KMS-11 (cell line): ENCODE measurements at regions not wholly inside any gene's neighbourhood (a gene's known extent, or its start where the extent isn't known, plus 50 kb on each side); places are given as distances from the start of the nearest gene placed in this dataset.

Experiments used
- H2AFZ ChIP-seq: fragments of 200-600 bp; sonication (generic); 2 replicates; pipeline ENCODE4 v1.6.1; 2016; ENCODE audit warnings: antibody characterized with exemption, mixed run types, low read depth
- H3K27ac ChIP-seq: fragments of 200-600 bp; sonication (generic); 2 replicates; pipeline ENCODE4 v1.6.1; 2016; ENCODE audit warnings: mild to moderate bottlenecking, mixed run types
- H3K27me3 ChIP-seq: fragments of 200-600 bp; sonication (generic); 2 replicates; pipeline ENCODE4 v1.6.1; 2017; ENCODE audit warnings: mild to moderate bottlenecking, low read depth, mixed run types, moderate library complexity; ENCODE audit not compliant: insufficient read depth
- H3K36me3 ChIP-seq: fragments of 200-600 bp; sonication (generic); 2 replicates; pipeline ENCODE4 v1.6.1; 2017; ENCODE audit warnings: mild to moderate bottlenecking, mixed run types; ENCODE audit not compliant: insufficient read depth
- H3K4me1 ChIP-seq: fragments of 200-600 bp; sonication (generic); 2 replicates; pipeline ENCODE4 v1.6.1; 2016; ENCODE audit warnings: mild to moderate bottlenecking, low read depth, mixed run types; ENCODE audit not compliant: poor library complexity, severe bottlenecking
- H3K4me2 ChIP-seq: fragments of 200-600 bp; sonication (generic); 2 replicates; pipeline ENCODE4 v1.7.0; 2016; ENCODE audit warnings: mild to moderate bottlenecking, mixed run types
- H3K4me3 ChIP-seq: fragments of 200-600 bp; sonication (generic); IDR thresholded peaks from 2 replicates; pipeline ENCODE4 v1.6.1; 2017; ENCODE audit warnings: low read depth, low read length, mixed read lengths; ENCODE audit not compliant: insufficient read depth
- H3K79me2 ChIP-seq: fragments of 200-600 bp; sonication (generic); 2 replicates; pipeline ENCODE4 v1.6.1; 2016; ENCODE audit warnings: low read depth, mixed run types; ENCODE audit not compliant: insufficient read depth
- H3K9ac ChIP-seq: fragments of 200-600 bp; sonication (generic); 2 replicates; pipeline ENCODE4 v1.6.1; 2016; ENCODE audit warnings: mild to moderate bottlenecking, mixed run types
- H4K20me1 ChIP-seq: fragments of 200-600 bp; sonication (generic); 2 replicates; pipeline ENCODE4 v1.6.1; 2016; ENCODE audit warnings: mild to moderate bottlenecking, mixed run types; ENCODE audit not compliant: insufficient read depth
- TF ChIP-seq, protein P1 (sequence below): fragments of 200-600 bp; sonication (generic); conservative IDR thresholded peaks from 2 replicates; pipeline ENCODE4 v1.6.1; 2017; ENCODE audit warnings: low read depth, mild to moderate bottlenecking, antibody characterized with exemption, low read length, moderate library complexity, mixed read lengths

DNA sequence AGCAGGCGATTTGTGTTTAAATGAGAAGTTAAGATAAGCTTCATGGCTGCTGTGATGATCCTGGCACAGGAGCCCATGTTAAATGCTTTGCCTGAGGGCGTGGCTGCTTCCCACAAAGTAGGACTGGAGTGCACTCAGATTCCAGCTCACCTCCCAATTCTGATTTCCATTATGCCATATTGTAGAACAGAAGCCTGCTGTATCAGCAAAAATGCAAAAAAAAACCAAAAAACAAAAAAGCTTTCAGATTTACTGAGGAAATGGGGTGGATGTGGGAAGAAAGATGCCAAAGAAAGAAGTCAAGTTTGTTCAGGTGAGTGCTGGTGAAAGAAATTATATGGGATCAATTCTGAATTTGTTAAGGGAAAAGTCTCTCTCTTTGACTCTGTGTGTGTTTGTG lies 610.4 kb upstream of the NETO1 start:
- TF ChIP-seq, protein P1, sequence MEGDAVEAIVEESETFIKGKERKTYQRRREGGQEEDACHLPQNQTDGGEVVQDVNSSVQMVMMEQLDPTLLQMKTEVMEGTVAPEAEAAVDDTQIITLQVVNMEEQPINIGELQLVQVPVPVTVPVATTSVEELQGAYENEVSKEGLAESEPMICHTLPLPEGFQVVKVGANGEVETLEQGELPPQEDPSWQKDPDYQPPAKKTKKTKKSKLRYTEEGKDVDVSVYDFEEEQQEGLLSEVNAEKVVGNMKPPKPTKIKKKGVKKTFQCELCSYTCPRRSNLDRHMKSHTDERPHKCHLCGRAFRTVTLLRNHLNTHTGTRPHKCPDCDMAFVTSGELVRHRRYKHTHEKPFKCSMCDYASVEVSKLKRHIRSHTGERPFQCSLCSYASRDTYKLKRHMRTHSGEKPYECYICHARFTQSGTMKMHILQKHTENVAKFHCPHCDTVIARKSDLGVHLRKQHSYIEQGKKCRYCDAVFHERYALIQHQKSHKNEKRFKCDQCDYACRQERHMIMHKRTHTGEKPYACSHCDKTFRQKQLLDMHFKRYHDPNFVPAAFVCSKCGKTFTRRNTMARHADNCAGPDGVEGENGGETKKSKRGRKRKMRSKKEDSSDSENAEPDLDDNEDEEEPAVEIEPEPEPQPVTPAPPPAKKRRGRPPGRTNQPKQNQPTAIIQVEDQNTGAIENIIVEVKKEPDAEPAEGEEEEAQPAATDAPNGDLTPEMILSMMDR = no peak
- Histone ChIP-seq H3K79me2 (no peaks in the 10 kb centered on the region), H3K4me3 (no peak overlapping the region), H3K9ac (no peak overlapping the region), H3K36me3 (no peaks in the 10 kb centered on the region), H2AFZ (no peak overlapping the region), H3K27me3 (no peaks in the 10 kb centered on the region), H3K4me1 (no peaks in the 10 kb centered on the region), H3K4me2 (no peak overlapping the region), H3K27ac (no peak overlapping the region), H4K20me1 (no peaks in the 10 kb centered on the region)

DNA sequence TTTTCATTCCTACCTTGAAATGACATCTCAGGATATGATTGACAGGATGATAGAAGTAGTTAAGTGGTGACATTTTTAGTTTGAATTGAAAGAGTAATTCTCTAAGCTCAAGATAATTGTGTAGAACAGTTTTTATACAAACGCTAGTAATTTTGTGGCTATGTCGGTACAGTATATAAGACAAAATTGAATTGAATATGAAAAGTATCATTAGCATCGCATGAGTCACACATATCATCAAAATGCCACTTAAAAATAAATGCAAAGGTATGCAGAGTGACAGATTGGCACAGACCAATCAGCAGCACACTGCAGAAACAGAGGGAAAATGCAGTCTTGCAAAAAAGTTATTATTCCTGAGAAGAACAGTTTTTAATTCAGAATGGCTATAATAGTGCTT lies 608.2 kb upstream of the NETO1 start:
- no peaks in the 10 kb centered on the region for H3K4me1 ChIP-seq
- no peaks in the 10 kb centered on the region for H4K20me1 ChIP-seq
- no peaks in the 10 kb centered on the region for H3K36me3 ChIP-seq
- no peak overlapping the region for H3K4me3 ChIP-seq
- H3K79me2 ChIP-seq = no peaks in the 10 kb centered on the region
- TF ChIP-seq, protein P1 = no peak
- no peak overlapping the region for H3K9ac ChIP-seq
- H3K27me3 ChIP-seq = no peaks in the 10 kb centered on the region
- H3K4me2 ChIP-seq = no peak overlapping the region
- H3K27ac ChIP-seq = no peak overlapping the region
- H2AFZ ChIP-seq = no peak overlapping the region

DNA sequence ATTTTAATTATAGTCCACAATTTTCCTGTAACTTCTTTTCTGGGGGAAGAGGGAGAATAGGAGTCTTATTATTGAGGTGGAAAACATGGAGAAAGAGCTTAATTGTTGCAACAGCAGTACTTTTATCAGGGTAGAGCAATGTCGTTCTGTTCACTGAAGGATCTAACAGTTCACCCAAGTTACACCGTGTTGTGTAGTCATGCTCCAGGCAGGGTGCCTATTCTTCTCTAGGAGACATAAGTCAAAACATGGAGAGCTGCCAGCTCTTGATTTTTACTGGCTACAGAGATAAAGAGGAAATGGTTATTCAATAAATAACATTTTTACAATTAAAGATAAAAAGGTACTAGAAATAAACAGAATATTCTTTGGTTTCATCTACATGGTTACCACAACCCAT lies 594.3 kb upstream of the NETO1 start:
- TF ChIP-seq, protein P1 = no peak
- H3K4me3 ChIP-seq = no peak overlapping the region
- no peak overlapping the region for H2AFZ ChIP-seq
- H3K4me1 ChIP-seq = no peaks in the 10 kb centered on the region
- H4K20me1 ChIP-seq = no peaks in the 10 kb centered on the region
- no peaks in the 10 kb centered on the region for H3K36me3 ChIP-seq
- no peak overlapping the region for H3K9ac ChIP-seq
- no peak overlapping the region for H3K27ac ChIP-seq
- H3K79me2 ChIP-seq = no peaks in the 10 kb centered on the region
- no peaks in the 10 kb centered on the region for H3K27me3 ChIP-seq
- H3K4me2 ChIP-seq = no peak overlapping the region

DNA sequence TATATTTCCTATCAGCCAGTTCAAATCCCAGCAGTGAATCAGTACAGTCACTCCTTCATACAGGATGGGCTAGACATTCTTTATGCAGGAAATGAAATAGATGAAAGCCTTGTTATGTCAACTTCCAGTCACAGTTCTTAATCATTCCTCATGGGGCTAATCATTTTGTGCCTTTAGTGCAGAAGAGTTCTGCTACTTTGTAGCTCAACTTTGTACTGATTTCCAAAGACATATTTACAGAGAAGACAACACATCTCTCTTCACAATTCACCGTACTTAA lies 593.9 kb upstream of the NETO1 start:
- Histone ChIP-seq H3K27me3 (no peaks in the 10 kb centered on the region), H3K4me3 (no peak overlapping the region), H3K27ac (no peak overlapping the region), H2AFZ (no peak overlapping the region), H3K4me2 (no peak overlapping the region), H3K9ac (no peak overlapping the region), H4K20me1 (no peaks in the 10 kb centered on the region), H3K79me2 (no peaks in the 10 kb centered on the region), H3K4me1 (no peaks in the 10 kb centered on the region), H3K36me3 (no peaks in the 10 kb centered on the region)
- TF ChIP-seq, protein P1 = no peak
